Activated T-cell treated with anti-CD3 and anti-CD28 coated beads, Interleukin-2, amount 50 U/mL, for 4 hours (primary cell): ENCODE measurements at regions not wholly inside any gene's neighbourhood (a gene's known extent, or its start where the extent isn't known, plus 50 kb on each side); places are given as distances from the start of the nearest gene placed in this dataset.

Source experiments
- ATAC-seq, 2 donors: fragments of 200-7000 bp; cut with Tn5 transposase; one replicate each; pipeline ENCODE4 v1.10.0; 2021
- DNase-seq: peaks from one replicate; pipeline ENCODE4 v3.0.0-alpha.2; 2020
- H3K27me3 Mint-ChIP-seq: one replicate; pipeline ENCODE4 v1.8.0; 2021; ENCODE audit warnings: low read depth, mixed read lengths
- H3K36me3 Mint-ChIP-seq: one replicate; pipeline ENCODE4 v1.8.0; 2022; ENCODE audit warnings: mixed read lengths; ENCODE audit not compliant: insufficient read depth
- H3K4me1 Mint-ChIP-seq: one replicate; pipeline ENCODE4 v1.8.0; 2021; ENCODE audit warnings: low read depth, mixed read lengths
- H3K4me3 Mint-ChIP-seq: one replicate; pipeline ENCODE4 v1.8.0; 2021; ENCODE audit warnings: mild to moderate bottlenecking, moderate library complexity, mixed read lengths
- H3K9me3 Mint-ChIP-seq: one replicate; pipeline ENCODE4 v1.8.0; 2021; ENCODE audit warnings: mixed read lengths

DNA sequence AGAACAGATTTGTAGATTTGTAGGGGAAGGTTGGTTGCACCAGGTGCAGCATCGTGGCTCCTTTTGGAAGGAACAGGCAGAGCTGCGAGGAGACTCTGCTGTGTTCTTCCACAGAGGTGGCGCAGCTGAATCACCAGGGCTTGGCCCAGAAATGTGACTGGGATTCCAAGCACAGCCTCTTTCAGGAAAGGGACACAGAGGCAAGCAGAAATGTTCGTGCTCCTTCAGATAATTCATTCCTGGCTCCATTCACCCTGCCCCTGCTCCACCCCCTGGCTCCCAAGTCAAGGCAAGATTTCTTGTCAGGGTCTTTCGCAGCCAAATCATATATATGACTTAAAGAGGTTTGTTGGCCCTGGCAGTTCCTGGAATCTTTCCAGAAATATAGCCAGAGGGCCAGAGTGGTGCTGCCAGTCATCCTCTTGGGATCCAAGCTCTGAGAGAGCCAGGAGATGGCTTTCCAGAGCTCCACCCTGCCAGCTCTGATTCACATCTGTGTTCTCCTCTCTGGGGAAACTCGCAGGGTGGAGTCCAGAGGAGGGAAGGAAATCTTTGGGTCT, 203.9 kb upstream of the TANK start:
- Mint-ChIP-seq H3K4me1 (no peaks in the 10 kb centered on the region), H3K4me3 (no peak overlapping the region), H3K9me3 (no peaks in the 10 kb centered on the region), H3K36me3 (no peaks in the 10 kb centered on the region), H3K27me3 (peaks cover 5% of the 10 kb centered on the region)
- ATAC-seq (no peak), DNase-seq (no peak)

DNA sequence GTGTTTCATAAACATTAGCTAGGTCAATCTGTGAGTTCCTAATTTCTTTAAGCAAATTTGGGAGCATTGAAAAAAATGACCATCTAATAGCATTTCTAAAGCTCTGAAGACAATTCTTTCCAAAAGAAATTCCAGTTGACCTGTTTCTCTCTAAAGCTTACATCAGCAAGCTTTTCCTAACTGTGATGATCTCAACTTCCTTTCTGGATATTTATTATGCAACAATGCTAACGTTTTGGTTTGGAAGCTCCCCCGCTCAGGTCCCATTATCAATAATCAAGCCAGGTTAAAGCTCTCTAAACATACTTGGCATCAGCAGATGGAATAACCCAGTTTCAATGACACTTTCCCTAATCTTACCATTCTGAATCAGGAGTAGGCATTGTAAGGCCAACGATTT, 196.3 kb upstream of the TANK start:
- peaks cover 2% of the 10 kb centered on the region for H3K27me3 Mint-ChIP-seq

DNA sequence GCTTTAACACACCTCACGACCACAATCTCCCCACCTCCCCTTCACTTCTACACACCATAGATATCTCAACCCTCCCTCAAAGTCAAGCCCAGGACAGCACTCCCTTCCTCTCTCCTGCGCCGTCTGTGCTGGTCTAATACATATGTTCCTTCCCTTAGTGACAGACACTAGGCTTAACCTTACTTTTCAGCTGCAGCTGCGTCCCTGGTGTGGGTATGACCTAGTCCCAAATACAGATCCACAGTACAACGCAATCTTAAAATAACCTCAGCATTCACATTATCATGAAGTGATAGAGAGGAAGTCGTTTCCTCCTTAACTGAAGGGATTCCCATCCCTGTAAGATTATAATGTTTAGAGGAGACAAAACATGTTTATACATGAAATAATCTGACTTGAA, 192.7 kb upstream of the TANK start:
- Mint-ChIP-seq H3K36me3 (no peaks in the 10 kb centered on the region), H3K9me3 (no peaks in the 10 kb centered on the region), H3K4me1 (peaks cover 2% of the 10 kb centered on the region), H3K27me3 (peaks cover 2% of the 10 kb centered on the region), H3K4me3 (no peak overlapping the region)
- ATAC-seq (no peak), DNase-seq (no peak)

More for the DNA sequence above, 196.3 kb upstream of the TANK start:
- DNase-seq: no peak
- Mint-ChIP-seq H3K9me3 (no peaks in the 10 kb centered on the region), H3K4me1 (no peaks in the 10 kb centered on the region), H3K4me3 (no peak overlapping the region), H3K36me3 (no peaks in the 10 kb centered on the region)
- ATAC-seq: no peak

DNA sequence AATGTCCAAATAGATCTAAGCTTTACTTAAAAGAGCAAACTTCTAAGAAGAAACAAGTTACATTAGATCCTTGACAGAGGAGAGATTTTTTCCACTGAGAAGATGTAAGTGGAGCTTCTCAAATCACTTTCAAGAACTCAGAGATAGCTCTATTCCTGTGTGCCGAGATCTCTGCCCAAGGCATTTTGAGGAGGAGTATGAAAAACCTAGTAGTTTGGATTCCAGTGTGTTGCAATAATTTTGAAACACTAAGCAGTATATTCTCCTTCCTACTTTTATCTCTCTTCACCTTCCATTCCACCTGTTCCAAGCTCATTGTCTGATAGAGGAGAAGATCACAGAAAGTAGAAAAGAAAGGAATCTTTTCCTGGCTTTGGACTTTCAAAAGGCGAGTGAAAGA, 192.0 kb upstream of the TANK start:
- Mint-ChIP-seq H3K4me3 (no peak overlapping the region), H3K36me3 (no peaks in the 10 kb centered on the region), H3K27me3 (peaks cover 2% of the 10 kb centered on the region), H3K4me1 (peaks cover 2% of the 10 kb centered on the region), H3K9me3 (no peaks in the 10 kb centered on the region)
- ATAC-seq: no peak
- no peak for DNase-seq

DNA sequence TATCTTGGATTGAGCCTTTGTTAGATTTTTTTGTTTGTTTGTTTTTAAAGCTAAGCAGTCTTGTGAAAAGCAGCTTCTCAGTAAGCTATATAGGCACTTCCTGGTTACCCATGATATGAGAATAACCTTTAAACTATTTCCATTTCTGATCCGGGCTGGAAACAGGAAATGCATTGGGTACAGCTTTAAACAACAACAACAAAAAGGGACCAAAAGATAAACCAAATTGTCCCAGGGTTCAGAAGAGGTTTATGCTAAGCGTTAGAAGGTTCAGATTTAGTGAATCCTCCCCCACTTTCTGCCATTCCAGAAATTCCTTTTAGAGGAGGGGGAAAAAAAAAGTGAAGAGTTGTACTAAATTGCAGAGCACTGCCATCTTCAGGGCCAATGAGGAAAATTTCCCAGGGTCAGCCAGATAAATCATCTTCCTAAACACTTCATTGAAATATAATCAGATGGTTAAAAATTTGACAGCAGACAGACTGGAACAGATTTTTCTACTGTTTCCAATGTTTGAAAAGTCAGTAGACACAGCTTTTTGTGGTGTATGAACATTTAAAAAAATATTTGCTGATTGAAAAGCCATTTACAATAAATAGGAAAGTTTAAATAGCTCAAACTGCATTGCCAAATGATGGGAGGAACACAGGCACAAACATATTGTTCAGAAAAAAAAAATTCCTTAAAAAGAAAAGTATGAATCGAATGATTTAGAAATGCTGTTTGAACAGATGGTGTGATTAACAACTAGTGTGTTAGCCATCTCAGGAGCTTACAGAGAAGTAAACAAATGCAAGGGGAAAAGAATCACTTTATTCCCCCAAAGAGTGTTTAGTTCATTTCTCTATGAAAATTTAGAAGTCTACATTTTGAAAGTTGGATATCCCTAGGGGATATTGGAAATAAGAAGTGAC, 189.9 kb upstream of the TANK start:
- peaks cover 2% of the 10 kb centered on the region for H3K27me3 Mint-ChIP-seq
- H3K4me1 Mint-ChIP-seq: peaks cover 2% of the 10 kb centered on the region
- no peaks in the 10 kb centered on the region for H3K9me3 Mint-ChIP-seq
- ATAC-seq (no peak), DNase-seq (no peak)
- H3K4me3 Mint-ChIP-seq: no peak overlapping the region
- no peaks in the 10 kb centered on the region for H3K36me3 Mint-ChIP-seq

DNA sequence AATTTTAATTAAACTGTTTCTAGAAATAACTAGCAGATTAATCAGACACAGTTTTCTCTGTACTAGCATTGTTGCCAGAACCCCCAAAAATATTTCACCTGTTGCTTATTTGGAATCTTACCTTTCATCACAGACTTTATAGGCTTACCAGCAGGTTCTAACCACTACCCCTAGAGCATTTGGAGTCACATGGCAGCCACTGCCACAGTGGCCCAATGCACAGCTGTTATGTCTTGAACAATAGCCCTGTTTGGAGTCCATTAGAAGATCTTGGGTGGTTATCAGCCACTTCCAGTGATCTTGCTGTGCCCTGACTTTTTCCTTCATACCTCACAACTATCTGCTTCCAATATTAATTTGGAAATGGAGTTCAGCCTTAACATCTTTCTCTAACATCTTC, 186.2 kb upstream of the TANK start:
- Mint-ChIP-seq H3K9me3 (peaks cover 4% of the 10 kb centered on the region), H3K4me1 (peaks cover 2% of the 10 kb centered on the region), H3K27me3 (peaks cover 4% of the 10 kb centered on the region), H3K36me3 (no peaks in the 10 kb centered on the region), H3K4me3 (no peak overlapping the region)
- ATAC-seq: no peak
- DNase-seq: no peak

DNA sequence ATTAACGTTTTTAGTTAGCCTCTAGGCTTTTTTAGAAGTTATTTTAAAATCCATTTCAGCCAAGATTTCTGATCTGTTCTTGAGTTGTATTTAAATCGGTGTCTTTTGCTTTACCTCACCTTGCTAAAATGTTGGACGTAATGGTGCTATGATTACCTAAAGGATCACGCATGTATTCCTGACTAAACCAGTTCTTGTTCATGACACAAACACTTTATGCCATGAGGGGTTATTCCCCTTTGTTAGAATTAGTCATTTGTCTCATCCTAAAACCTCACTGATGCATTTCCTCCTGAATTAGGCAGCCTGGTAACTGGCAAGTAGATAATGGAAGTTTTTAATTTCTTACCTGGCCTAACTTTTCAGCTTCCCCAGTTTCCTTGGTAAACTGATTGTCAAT, 185.4 kb upstream of the TANK start:
- no peak overlapping the region for H3K4me3 Mint-ChIP-seq
- no peaks in the 10 kb centered on the region for H3K36me3 Mint-ChIP-seq
- no peak for DNase-seq
- peaks cover 2% of the 10 kb centered on the region for H3K4me1 Mint-ChIP-seq
- no peak for ATAC-seq
- H3K27me3 Mint-ChIP-seq: peaks cover 4% of the 10 kb centered on the region
- peaks cover 8% of the 10 kb centered on the region for H3K9me3 Mint-ChIP-seq

DNA sequence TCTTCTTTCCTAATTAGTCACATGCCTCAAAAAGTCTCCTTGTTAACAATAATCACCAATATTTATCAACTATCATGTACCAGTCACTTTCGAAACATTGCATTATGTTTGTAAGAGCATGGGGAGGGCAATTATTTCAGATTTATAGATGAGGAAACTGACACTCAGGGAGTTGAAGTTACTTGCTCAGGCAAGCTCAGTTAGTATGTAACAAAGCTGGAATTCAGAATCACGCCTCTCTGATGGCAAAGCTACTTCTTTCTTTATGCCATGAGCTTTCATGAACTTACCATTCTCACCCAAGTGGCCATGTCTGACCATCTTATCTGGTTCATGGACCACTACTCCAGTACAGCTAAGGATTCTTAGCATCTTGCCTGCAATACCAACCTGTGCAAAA, 183.4 kb upstream of the TANK start:
- ATAC-seq (no peak), DNase-seq (no peak)
- Mint-ChIP-seq H3K27me3 (peaks cover 4% of the 10 kb centered on the region), H3K36me3 (no peaks in the 10 kb centered on the region), H3K4me1 (no peaks in the 10 kb centered on the region), H3K9me3 (peaks cover 8% of the 10 kb centered on the region), H3K4me3 (no peak overlapping the region)

DNA sequence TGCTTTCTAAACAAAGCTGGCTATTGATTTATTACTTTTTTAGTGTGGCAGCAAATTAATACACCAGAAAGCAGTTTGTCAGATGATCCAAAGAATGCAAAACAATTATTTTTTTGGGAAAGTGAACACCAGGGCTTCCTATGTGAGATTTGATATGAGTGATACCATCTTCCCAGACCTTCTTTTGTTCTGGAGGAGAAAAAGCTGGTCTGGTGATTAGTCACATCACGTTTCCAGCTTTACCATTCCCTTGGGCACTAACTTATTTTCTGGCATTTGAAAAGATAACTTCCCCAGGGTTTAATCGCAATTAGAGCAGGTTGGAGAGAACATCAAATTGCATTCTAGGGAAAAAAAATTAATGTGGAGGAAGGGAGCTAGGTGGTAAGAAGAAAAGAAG, 182.9 kb upstream of the TANK start:
- Mint-ChIP-seq H3K36me3 (no peaks in the 10 kb centered on the region), H3K4me1 (no peaks in the 10 kb centered on the region), H3K9me3 (peaks cover 8% of the 10 kb centered on the region), H3K4me3 (no peak overlapping the region), H3K27me3 (peaks cover 4% of the 10 kb centered on the region)
- no peak for DNase-seq
- no peak for ATAC-seq

DNA sequence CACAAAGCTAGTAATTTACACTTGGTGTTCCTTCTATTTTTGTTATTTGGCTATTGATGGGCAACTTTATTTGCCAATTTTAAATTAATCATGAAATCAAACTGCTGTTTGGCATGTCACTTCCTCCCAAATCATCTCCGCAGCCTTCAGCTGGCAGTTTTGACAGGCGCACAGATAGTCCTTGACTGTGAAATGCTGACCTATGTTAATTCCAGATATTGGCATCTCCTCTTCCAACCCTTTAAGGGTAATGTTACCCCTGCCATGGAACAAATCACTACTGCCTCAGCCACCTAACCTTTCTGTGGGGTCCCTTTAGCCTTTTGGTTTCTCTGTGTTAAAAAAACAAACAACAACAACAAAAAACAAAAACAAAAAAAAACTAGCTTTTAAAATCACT, 182.4 kb upstream of the TANK start:
- no peak for DNase-seq
- ATAC-seq: no peak
- peaks cover 4% of the 10 kb centered on the region for H3K27me3 Mint-ChIP-seq
- H3K36me3 Mint-ChIP-seq: no peaks in the 10 kb centered on the region
- H3K9me3 Mint-ChIP-seq: peaks cover 8% of the 10 kb centered on the region
- H3K4me1 Mint-ChIP-seq: no peaks in the 10 kb centered on the region
- H3K4me3 Mint-ChIP-seq: no peak overlapping the region

DNA sequence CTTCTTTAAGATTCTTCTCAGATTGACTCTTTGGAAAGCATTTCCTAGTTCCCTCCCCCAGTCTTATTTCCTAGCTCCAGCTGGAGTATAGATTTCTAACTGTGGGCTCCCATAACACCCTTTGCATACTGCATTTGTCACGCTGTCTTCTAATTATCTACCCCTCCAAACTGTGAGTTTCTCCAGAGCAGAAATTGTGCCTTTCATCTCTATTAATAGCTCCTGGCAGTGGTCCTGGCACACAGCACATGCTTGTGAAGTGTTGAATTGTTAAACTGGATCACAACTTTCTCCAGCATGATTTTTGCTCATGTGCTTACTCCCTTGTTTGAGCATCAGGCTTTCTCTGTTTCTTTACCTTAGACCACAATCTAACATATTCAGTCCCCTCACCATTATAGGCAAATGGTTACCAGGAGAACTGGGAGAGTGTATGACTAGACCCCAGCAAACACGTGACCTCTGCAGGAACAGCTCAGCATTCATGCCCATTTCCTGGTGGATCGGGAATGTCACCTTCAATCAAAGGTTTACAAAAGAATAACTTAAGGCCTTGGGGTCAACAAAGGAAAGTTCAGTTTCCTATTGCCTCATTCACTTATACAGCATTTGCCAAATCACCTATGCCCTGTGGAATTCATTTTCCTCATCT, 175.7 kb upstream of the TANK start:
- Mint-ChIP-seq H3K9me3 (peaks cover 4% of the 10 kb centered on the region), H3K4me3 (no peak overlapping the region), H3K36me3 (no peaks in the 10 kb centered on the region), H3K4me1 (no peaks in the 10 kb centered on the region), H3K27me3 (peaks cover 4% of the 10 kb centered on the region)
- DNase-seq (no peak), ATAC-seq (no peak)

DNA sequence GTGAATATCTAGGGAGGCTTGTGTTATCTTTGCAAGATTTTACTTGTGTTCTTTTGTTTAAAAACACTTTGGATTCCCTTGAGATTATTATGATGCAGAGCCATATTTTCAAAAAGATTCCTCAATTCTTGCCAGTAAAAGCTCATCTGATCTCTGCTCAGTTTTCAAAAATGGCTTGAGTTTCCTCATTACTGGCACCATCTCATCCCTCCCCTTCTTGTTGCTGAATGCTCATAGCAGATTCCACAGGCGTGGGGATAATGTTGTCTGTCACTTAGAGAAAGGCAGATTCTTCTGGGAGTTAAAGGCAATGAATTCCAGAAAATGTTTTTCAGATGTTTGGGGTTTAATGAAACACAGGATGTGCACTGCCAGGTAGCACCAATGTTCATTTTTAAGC, 170.4 kb upstream of the TANK start:
- no peaks in the 10 kb centered on the region for H3K27me3 Mint-ChIP-seq
- H3K9me3 Mint-ChIP-seq: peaks cover 4% of the 10 kb centered on the region
- ATAC-seq: no peak
- no peak for DNase-seq
- H3K36me3 Mint-ChIP-seq: no peaks in the 10 kb centered on the region
- H3K4me3 Mint-ChIP-seq: no peak overlapping the region
- peaks cover 6% of the 10 kb centered on the region for H3K4me1 Mint-ChIP-seq

DNA sequence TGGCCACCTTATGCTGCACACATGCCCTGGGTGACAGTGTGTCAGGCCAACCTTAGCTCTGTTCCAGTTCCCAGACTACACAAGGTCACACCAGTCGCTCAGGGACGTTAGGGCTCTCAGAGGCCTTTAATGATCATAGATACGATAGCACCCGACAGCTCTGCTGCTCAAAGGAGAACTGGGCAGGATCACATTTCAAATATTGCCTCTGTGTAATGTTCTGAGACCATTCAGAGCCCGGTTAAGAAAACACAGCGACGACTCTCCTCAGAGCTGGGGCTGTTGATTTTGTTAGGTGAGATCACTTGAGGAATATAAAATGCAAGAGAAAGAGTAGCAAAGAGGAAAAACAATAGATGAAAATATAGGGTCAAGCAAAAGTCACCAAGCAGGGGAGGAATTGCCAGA, 166.6 kb upstream of the TANK start:
- no peak overlapping the region for H3K4me3 Mint-ChIP-seq
- H3K4me1 Mint-ChIP-seq: peaks cover 6% of the 10 kb centered on the region
- no peaks in the 10 kb centered on the region for H3K9me3 Mint-ChIP-seq
- no peak for ATAC-seq
- DNase-seq: no peak
- no peaks in the 10 kb centered on the region for H3K27me3 Mint-ChIP-seq
- no peaks in the 10 kb centered on the region for H3K36me3 Mint-ChIP-seq

DNA sequence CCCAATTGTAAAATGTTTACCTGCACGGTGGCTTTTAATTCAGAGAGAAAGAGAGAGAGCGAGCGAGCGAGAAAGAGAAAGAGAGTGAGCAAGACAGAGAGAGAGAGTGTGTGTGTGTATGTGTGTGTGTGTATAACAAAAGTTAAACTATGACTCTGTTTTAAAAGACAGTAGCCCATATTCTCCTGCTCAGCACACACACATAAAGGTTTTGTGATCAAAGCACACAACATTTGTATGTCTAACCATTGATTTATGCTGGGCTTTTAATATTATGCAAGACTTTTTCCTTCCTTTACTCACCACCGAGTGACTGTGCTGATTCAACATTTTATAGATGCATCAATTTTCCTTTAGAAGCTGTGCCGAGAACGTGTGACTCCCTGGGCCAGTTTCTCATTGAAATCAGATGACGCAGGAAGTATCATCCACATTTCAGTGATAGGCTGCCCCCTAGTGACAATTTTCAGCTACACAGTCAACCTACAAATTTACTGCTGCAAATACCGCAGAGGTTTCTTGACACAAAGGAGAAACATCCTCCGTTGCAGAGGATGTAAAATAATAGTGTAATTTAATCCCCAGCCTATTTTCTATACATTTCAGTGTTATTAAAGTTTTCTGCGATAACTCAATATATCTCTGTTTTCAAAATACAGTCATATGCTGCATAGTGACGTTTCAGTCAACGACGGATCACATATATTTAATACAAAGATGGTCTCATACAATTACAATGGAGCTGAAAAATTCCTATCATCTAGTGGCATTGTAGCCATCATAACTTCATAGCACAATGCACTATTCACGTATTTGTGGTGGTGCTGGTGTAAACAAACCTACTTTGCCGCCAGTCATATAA, 165.9 kb upstream of the TANK start:
- no peaks in the 10 kb centered on the region for H3K36me3 Mint-ChIP-seq
- no peaks in the 10 kb centered on the region for H3K27me3 Mint-ChIP-seq
- H3K4me1 Mint-ChIP-seq: peaks cover 6% of the 10 kb centered on the region
- H3K9me3 Mint-ChIP-seq: no peaks in the 10 kb centered on the region
- DNase-seq (peak; percentile 68), ATAC-seq (peak; percentile 88 to 94)
- H3K4me3 Mint-ChIP-seq: no peak overlapping the region
